GM18498 (cell line): ENCODE measurements at regions not wholly inside any gene's neighbourhood (a gene's known extent, or its start where the extent isn't known, plus 50 kb on each side); places are given as distances from the start of the nearest gene placed in this dataset.

Experiments
- ATAC-seq: cut with Tn5 transposase; IDR thresholded peaks from one replicate; pipeline ENCODE4 v1.9.1; 2021; ENCODE audit warnings: mild to moderate bottlenecking, moderate library complexity; ENCODE audit not compliant: unreplicated experiment

- ATAC-seq, result no peak
Measured at GRCh38 chr11:81472646-81473045, 1261.0 kb downstream of the FAM181B start.

- no peak for ATAC-seq
Measured at GRCh38 chr11:81470446-81470845, 1263.2 kb downstream of the FAM181B start.

GRCh38 chr11:81459766-81460306 is 1273.8 kb downstream of the FAM181B start:
- ATAC-seq, result no peak

- ATAC-seq, result no peak
Measured at GRCh38 chr11:81449588-81450156, 1284.0 kb downstream of the FAM181B start.

- no peak for ATAC-seq
Measured at GRCh38 chr11:81444297-81444696, 1289.4 kb downstream of the FAM181B start.

- no peak for ATAC-seq
Measured at GRCh38 chr11:81432333-81432732, 1301.3 kb downstream of the FAM181B start.

GRCh38 chr11:81424822-81425221 is 1308.8 kb downstream of the FAM181B start:
- ATAC-seq, result no peak

GRCh38 chr11:81422402-81422801 is 1311.3 kb downstream of the FAM181B start:
- ATAC-seq, result no peak

GRCh38 chr11:81421251-81421860 is 1312.3 kb downstream of the FAM181B start:
- no peak for ATAC-seq

- no peak for ATAC-seq
Measured at GRCh38 chr11:81420668-81421250, 1312.9 kb downstream of the FAM181B start.

GRCh38 chr11:81397316-81397715 is 1336.3 kb downstream of the FAM181B start:
- ATAC-seq, result no peak

- no peak for ATAC-seq
Measured at GRCh38 chr11:81394311-81394710, 1339.4 kb downstream of the FAM181B start.

- ATAC-seq, result no peak
Measured at GRCh38 chr11:81388326-81388725, 1345.3 kb downstream of the FAM181B start.

- no peak for ATAC-seq
Measured at GRCh38 chr11:81380395-81380794, 1353.3 kb downstream of the FAM181B start.

GRCh38 chr11:81377418-81377817 is 1356.2 kb downstream of the FAM181B start:
- no peak for ATAC-seq

GRCh38 chr11:81373986-81374385 is 1359.7 kb downstream of the FAM181B start:
- no peak for ATAC-seq

GRCh38 chr11:81368192-81368591 is 1365.5 kb downstream of the FAM181B start:
- ATAC-seq, result no peak

GRCh38 chr11:81365496-81365895 is 1368.2 kb downstream of the FAM181B start:
- ATAC-seq, result no peak

GRCh38 chr11:81359476-81359875 is 1374.2 kb downstream of the FAM181B start:
- ATAC-seq, result no peak

GRCh38 chr11:81345609-81346008 is 1388.1 kb downstream of the FAM181B start:
- ATAC-seq, result no peak

- ATAC-seq, result no peak
Measured at GRCh38 chr11:81342966-81343365, 1390.7 kb downstream of the FAM181B start.

- ATAC-seq, result no peak
Measured at GRCh38 chr11:81340225-81340624, 1393.4 kb downstream of the FAM181B start.
